DND-41 (cell line): ENCODE measurements at regions not wholly inside any gene's neighbourhood (a gene's known extent, or its start where the extent isn't known, plus 50 kb on each side); places are given as distances from the start of the nearest gene placed in this dataset.

Experiments used
- ATAC-seq: fragments of 200-7000 bp; cut with Tn5 transposase; 3 replicates; pipeline ENCODE4 v1.9.1; 2021; ENCODE audit warnings: low read depth; ENCODE audit not compliant: insufficient read depth
- DNase-seq: peaks from one replicate; pipeline ENCODE4 v3.0.0-alpha.2; 2020
- H2AFZ ChIP-seq: 2 replicates; pipeline ENCODE4 v1.6.0; 2012; ENCODE audit warnings: low read depth, low read length
- H3K27ac ChIP-seq: 2 replicates; pipeline ENCODE4 v1.5.1; 2012; ENCODE audit warnings: low read length, inconsistent platforms
- H3K27me3 ChIP-seq: fragments of 200-600 bp; sonication (generic); 2 replicates; pipeline ENCODE4 v1.6.0; 2012; ENCODE audit warnings: low read length, mild to moderate bottlenecking, inconsistent platforms; ENCODE audit not compliant: insufficient read depth, poor library complexity
- H3K36me3 ChIP-seq: 2 replicates; pipeline ENCODE4 v1.5.1; 2012; ENCODE audit warnings: low read length, inconsistent platforms; ENCODE audit not compliant: insufficient read depth
- H3K4me1 ChIP-seq: 2 replicates; pipeline ENCODE4 v1.5.1; 2012; ENCODE audit warnings: mild to moderate bottlenecking, low read length; ENCODE audit not compliant: insufficient read depth
- H3K4me2 ChIP-seq: 2 replicates; pipeline ENCODE4 v1.6.0; 2012; ENCODE audit warnings: mild to moderate bottlenecking, moderate library complexity, low read length, inconsistent platforms; ENCODE audit not compliant: insufficient read depth
- H3K4me3 ChIP-seq, 2 experiments: fragments of 200-600 bp in 1 of 2; shearing (Covaris generic) in 1 of 2; 2 replicates each; pipeline ENCODE4 v1.5.1; 2012 to 2016; ENCODE audit warnings: inconsistent platforms in 2 of 2, low read length in 2 of 2, mild to moderate bottlenecking in 2 of 2, low read depth in 1 of 2, moderate library complexity in 1 of 2
- H3K79me2 ChIP-seq: 2 replicates; pipeline ENCODE4 v1.6.0; 2012; ENCODE audit warnings: low read length, inconsistent platforms; ENCODE audit not compliant: insufficient read depth
- H3K9ac ChIP-seq: 2 replicates; pipeline ENCODE4 v1.6.0; 2012; ENCODE audit warnings: low read depth, mild to moderate bottlenecking, inconsistent platforms, low read length, moderate library complexity
- H3K9me3 ChIP-seq: 2 replicates; pipeline ENCODE4 v1.5.1; 2012; ENCODE audit warnings: low read length, moderate library complexity, mild to moderate bottlenecking, inconsistent platforms; ENCODE audit not compliant: insufficient read depth, severe bottlenecking
- H4K20me1 ChIP-seq: 2 replicates; pipeline ENCODE4 v1.6.0; 2012; ENCODE audit warnings: low read length; ENCODE audit not compliant: insufficient read depth
- EZH2 ChIP-seq: IDR thresholded peaks from 3 replicates; pipeline ENCODE4 v1.6.1; 2012; ENCODE audit warnings: borderline replicate concordance, low read depth, mild to moderate bottlenecking, moderate library complexity, low read length, inconsistent platforms; ENCODE audit not compliant: severe bottlenecking
- TF ChIP-seq, protein P1 (sequence below): IDR thresholded peaks from 2 replicates; pipeline ENCODE4 v1.5.1; 2012; ENCODE audit warnings: borderline replicate concordance, low read length, moderate library complexity, mild to moderate bottlenecking; ENCODE audit not compliant: poor library complexity, severe bottlenecking; ENCODE audit errors: extremely low read depth

- DNase-seq (no peak), ATAC-seq (no peak)
- Histone ChIP-seq H3K27me3 (no peaks in the 10 kb centered on the region), H3K4me1 (no peaks in the 10 kb centered on the region), H3K36me3 (no peaks in the 10 kb centered on the region), H3K4me2 (no peak overlapping the region), H4K20me1 (no peaks in the 10 kb centered on the region), H3K27ac (no peak overlapping the region), H3K79me2 (no peaks in the 10 kb centered on the region), H3K9ac (no peak overlapping the region), H3K9me3 (no peaks in the 10 kb centered on the region), H3K4me3 (no peak overlapping the region), H2AFZ (no peak overlapping the region)
- TF ChIP-seq EZH2: no peak
- TF ChIP-seq, protein P1, sequence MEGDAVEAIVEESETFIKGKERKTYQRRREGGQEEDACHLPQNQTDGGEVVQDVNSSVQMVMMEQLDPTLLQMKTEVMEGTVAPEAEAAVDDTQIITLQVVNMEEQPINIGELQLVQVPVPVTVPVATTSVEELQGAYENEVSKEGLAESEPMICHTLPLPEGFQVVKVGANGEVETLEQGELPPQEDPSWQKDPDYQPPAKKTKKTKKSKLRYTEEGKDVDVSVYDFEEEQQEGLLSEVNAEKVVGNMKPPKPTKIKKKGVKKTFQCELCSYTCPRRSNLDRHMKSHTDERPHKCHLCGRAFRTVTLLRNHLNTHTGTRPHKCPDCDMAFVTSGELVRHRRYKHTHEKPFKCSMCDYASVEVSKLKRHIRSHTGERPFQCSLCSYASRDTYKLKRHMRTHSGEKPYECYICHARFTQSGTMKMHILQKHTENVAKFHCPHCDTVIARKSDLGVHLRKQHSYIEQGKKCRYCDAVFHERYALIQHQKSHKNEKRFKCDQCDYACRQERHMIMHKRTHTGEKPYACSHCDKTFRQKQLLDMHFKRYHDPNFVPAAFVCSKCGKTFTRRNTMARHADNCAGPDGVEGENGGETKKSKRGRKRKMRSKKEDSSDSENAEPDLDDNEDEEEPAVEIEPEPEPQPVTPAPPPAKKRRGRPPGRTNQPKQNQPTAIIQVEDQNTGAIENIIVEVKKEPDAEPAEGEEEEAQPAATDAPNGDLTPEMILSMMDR: no peak
Measured at GRCh38 chr12:60263161-60263560, 667.3 kb downstream of the SLC16A7 start.

DNA sequence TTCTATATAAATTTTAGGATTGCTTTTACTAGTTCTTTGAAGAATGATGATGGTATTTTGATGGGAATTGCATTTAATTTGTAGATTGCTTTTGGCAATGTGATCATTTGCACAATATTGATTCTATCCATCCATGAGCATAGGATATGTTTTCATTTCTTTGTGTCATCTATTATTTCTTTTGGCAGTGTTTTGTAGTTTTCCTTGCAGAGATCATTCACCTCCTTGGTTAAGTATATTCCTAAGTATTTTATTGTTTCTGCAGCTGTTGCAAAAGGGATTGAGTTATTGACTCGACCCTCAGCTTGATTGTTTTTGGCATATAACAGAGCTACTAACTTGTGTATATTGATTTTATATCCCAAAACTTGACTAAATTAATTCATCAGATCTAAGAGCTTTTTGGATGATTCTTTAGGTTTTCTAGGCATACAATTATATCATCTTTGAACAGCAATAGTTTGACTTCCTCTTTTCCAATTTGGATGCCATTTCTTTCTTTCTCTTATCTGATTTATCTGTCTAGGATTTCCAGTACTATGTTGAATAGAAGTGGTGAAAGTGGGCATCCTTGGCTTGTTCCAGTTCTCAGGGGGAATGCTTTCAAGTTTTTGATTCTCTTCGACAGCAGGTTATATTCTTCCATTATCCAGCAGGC is 668.1 kb downstream of the SLC16A7 start:
- Histone ChIP-seq H3K9ac (no peak overlapping the region), H3K27me3 (no peaks in the 10 kb centered on the region), H2AFZ (no peak overlapping the region), H3K27ac (no peak overlapping the region), H3K4me3 (no peak overlapping the region), H3K4me2 (no peak overlapping the region), H3K79me2 (no peaks in the 10 kb centered on the region), H3K36me3 (no peaks in the 10 kb centered on the region), H3K4me1 (no peaks in the 10 kb centered on the region), H3K9me3 (no peaks in the 10 kb centered on the region), H4K20me1 (no peaks in the 10 kb centered on the region)
- ATAC-seq (no peak), DNase-seq (no peak)
- TF ChIP-seq, protein P1: no peak
- no peak for TF ChIP-seq EZH2

DNA sequence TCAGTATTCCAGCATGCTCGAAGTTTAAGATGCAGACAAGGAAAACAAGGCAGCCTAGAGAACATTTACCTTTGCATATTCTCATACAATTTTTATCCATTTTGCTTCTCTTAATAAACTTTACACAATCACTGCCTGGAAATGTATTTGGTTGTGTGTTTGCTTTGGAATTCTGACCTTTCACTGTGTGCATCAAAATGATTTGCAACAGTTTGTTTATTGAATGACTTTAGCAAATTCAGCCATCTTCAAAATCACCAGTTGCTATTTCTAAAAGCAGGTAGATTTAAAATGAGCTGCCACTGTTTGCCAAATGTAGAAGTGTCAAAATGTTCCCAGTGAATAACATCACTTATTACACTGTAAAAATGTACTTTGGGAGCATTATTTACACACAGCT is 669.9 kb downstream of the SLC16A7 start:
- DNase-seq: no peak
- no peak for ATAC-seq
- H3K9me3 ChIP-seq: no peaks in the 10 kb centered on the region
- H3K79me2 ChIP-seq: no peaks in the 10 kb centered on the region
- H3K4me1 ChIP-seq: no peaks in the 10 kb centered on the region
- no peak for TF ChIP-seq EZH2
- TF ChIP-seq, protein P1: no peak
- no peaks in the 10 kb centered on the region for H3K36me3 ChIP-seq
- no peaks in the 10 kb centered on the region for H3K27me3 ChIP-seq
- H3K27ac ChIP-seq: no peak overlapping the region
- H3K4me2 ChIP-seq: no peak overlapping the region
- H3K4me3 ChIP-seq: no peak overlapping the region
- no peaks in the 10 kb centered on the region for H4K20me1 ChIP-seq
- H3K9ac ChIP-seq: no peak overlapping the region
- H2AFZ ChIP-seq: no peak overlapping the region

DNA sequence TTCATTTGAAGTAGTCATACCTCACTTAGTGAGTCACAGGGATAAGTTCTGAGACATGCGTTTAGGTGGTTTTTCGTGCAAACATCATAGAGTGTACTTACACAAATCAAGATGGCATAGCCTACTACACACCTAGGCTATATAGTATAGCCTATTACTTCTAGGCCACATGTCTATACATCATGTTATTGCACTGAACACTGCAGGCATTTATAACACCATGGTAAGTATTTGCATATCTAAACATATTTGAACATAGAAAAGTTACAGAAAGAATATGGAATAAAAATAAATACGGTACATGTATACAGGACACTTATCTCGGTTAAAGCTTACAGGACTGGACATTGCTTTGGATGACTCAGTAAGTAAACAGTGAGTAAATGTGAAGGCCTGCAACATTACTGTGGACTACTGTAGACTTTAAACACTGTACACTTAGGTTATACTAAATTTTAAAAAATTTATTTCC is 670.6 kb downstream of the SLC16A7 start:
- H3K36me3 ChIP-seq: no peaks in the 10 kb centered on the region
- no peak overlapping the region for H2AFZ ChIP-seq

More for the DNA sequence above, 670.6 kb downstream of the SLC16A7 start:
- TF ChIP-seq EZH2: no peak
- TF ChIP-seq, protein P1: no peak
- Histone ChIP-seq H3K9ac (no peak overlapping the region), H3K4me2 (no peak overlapping the region), H3K27ac (no peak overlapping the region), H3K79me2 (no peaks in the 10 kb centered on the region), H4K20me1 (no peaks in the 10 kb centered on the region), H3K4me3 (no peak overlapping the region), H3K9me3 (no peaks in the 10 kb centered on the region), H3K27me3 (no peaks in the 10 kb centered on the region), H3K4me1 (no peaks in the 10 kb centered on the region)
- ATAC-seq (no peak), DNase-seq (no peak)
